HG02852 (cell line): ENCODE measurements at regions not wholly inside any gene's neighbourhood (a gene's known extent, or its start where the extent isn't known, plus 50 kb on each side); places are given as distances from the start of the nearest gene placed in this dataset.

ENCODE experiments used
- ATAC-seq: cut with Tn5 transposase; IDR thresholded peaks from one replicate; pipeline ENCODE4 v1.9.1; 2021; ENCODE audit warnings: mild to moderate bottlenecking, moderate library complexity; ENCODE audit not compliant: unreplicated experiment

- no peak for ATAC-seq
Measured at GRCh38 chr7:23971031-23971430, 261.0 kb downstream of the STK31 start.

- no peak for ATAC-seq
Measured at GRCh38 chr7:23972057-23972456, 262.0 kb downstream of the STK31 start.

- no peak for ATAC-seq
Measured at GRCh38 chr7:23973264-23973663, 263.2 kb downstream of the STK31 start.

- ATAC-seq, result no peak
Measured at GRCh38 chr7:23980081-23980480, 270.1 kb downstream of the STK31 start.

GRCh38 chr7:23981314-23981713, 271.3 kb downstream of the STK31 start:
- no peak for ATAC-seq

GRCh38 chr7:23981758-23982157, 271.7 kb downstream of the STK31 start:
- no peak for ATAC-seq

GRCh38 chr7:24005517-24005916, 278.5 kb upstream of the NPY start:
- no peak for ATAC-seq

- ATAC-seq, result no peak
Measured at GRCh38 chr7:24010495-24010894, 273.5 kb upstream of the NPY start.

GRCh38 chr7:24017519-24017918, 266.5 kb upstream of the NPY start:
- ATAC-seq, result no peak

- no peak for ATAC-seq
Measured at GRCh38 chr7:24018331-24018730, 265.7 kb upstream of the NPY start.

- no peak for ATAC-seq
Measured at GRCh38 chr7:24019841-24020240, 264.1 kb upstream of the NPY start.

- ATAC-seq, result no peak
Measured at GRCh38 chr7:24024276-24025068, 259.5 kb upstream of the NPY start.

GRCh38 chr7:24025094-24025493, 258.9 kb upstream of the NPY start:
- no peak for ATAC-seq

- no peak for ATAC-seq
Measured at GRCh38 chr7:24025765-24026164, 258.2 kb upstream of the NPY start.

- ATAC-seq, result no peak
Measured at GRCh38 chr7:24026351-24026750, 257.6 kb upstream of the NPY start.

- no peak for ATAC-seq
Measured at GRCh38 chr7:24029068-24029467, 254.9 kb upstream of the NPY start.

GRCh38 chr7:24034251-24034650, 249.7 kb upstream of the NPY start:
- ATAC-seq, result no peak

- no peak for ATAC-seq
Measured at GRCh38 chr7:24035366-24036032, 248.5 kb upstream of the NPY start.

GRCh38 chr7:24036033-24036412, 248.0 kb upstream of the NPY start:
- ATAC-seq, result no peak

- ATAC-seq, result no peak
Measured at GRCh38 chr7:24038993-24039392, 245.0 kb upstream of the NPY start.

- no peak for ATAC-seq
Measured at GRCh38 chr7:24039991-24040624, 243.9 kb upstream of the NPY start.

GRCh38 chr7:24042028-24042427, 242.0 kb upstream of the NPY start:
- ATAC-seq, result no peak
